Inflammatory macrophage treated with lipopolysaccharide for 1 hour (primary cell): ENCODE measurements at regions not wholly inside any gene's neighbourhood (a gene's known extent, or its start where the extent isn't known, plus 50 kb on each side); places are given as distances from the start of the nearest gene placed in this dataset.

Experiments
- DNase-seq, 2 donors: peaks; one replicate each; pipeline ENCODE4 v3.0.0-alpha.2; 2020 to 2022

GRCh38 chr9:14517154-14517906 is 175.9 kb downstream of the ZDHHC21 start:
- no peak for DNase-seq

GRCh38 chr9:14516656-14517055 is 176.6 kb downstream of the ZDHHC21 start:
- DNase-seq, result no peak

- DNase-seq, result no peak
These were observed 177.5 kb downstream of the ZDHHC21 start for GRCh38 chr9:14515571-14516198.

GRCh38 chr9:14515049-14515448 is 178.2 kb downstream of the ZDHHC21 start:
- DNase-seq, result no peak

GRCh38 chr9:14512942-14513341 is 180.3 kb downstream of the ZDHHC21 start:
- DNase-seq, result no peak

GRCh38 chr9:14511452-14511851 is 181.8 kb downstream of the ZDHHC21 start:
- DNase-seq, result no peak

GRCh38 chr9:14508884-14509283 is 184.3 kb downstream of the ZDHHC21 start:
- DNase-seq, result no peak

GRCh38 chr9:14501366-14501765 is 187.4 kb upstream of the NFIB start:
- no peak for DNase-seq

- DNase-seq, result no peak
These were observed 186.8 kb upstream of the NFIB start for GRCh38 chr9:14500705-14501104.

- no peak for DNase-seq
These were observed 186.0 kb upstream of the NFIB start for GRCh38 chr9:14499976-14500375.

GRCh38 chr9:14498824-14499223 is 184.9 kb upstream of the NFIB start:
- no peak for DNase-seq

GRCh38 chr9:14497476-14497875 is 183.5 kb upstream of the NFIB start:
- no peak for DNase-seq

GRCh38 chr9:14488421-14489190 is 174.7 kb upstream of the NFIB start:
- no peak for DNase-seq

GRCh38 chr9:14487547-14488185 is 173.7 kb upstream of the NFIB start:
- no peak for DNase-seq

- DNase-seq, result no peak
These were observed 171.4 kb upstream of the NFIB start for GRCh38 chr9:14485366-14485765.

- DNase-seq, result no peak
These were observed 168.9 kb upstream of the NFIB start for GRCh38 chr9:14482856-14483255.

GRCh38 chr9:14480526-14480925 is 166.6 kb upstream of the NFIB start:
- DNase-seq, result no peak

- DNase-seq, result no peak
These were observed 165.2 kb upstream of the NFIB start for GRCh38 chr9:14479163-14479560.

GRCh38 chr9:14478175-14479162 is 164.5 kb upstream of the NFIB start:
- DNase-seq, result no peak

GRCh38 chr9:14471041-14471440 is 157.1 kb upstream of the NFIB start:
- DNase-seq, result no peak

GRCh38 chr9:14467675-14468374 is 153.9 kb upstream of the NFIB start:
- no peak for DNase-seq

- no peak for DNase-seq
These were observed 152.9 kb upstream of the NFIB start for GRCh38 chr9:14466828-14467227.
